ENCODE measurements at regions not wholly inside any gene's neighbourhood (a gene's known extent, or its start where the extent isn't known, plus 50 kb on each side); places are given as distances from the start of the nearest gene placed in this dataset.

GRCh38 chr11:115808351-115808940, 304.2 kb upstream of the CADM1 start:
- TF ChIP-seq CTCF (IDR thresholded peaks at IDR 0.05; ENCODE audit: poor library complexity, severe bottlenecking) = no peak
- no peak for TF ChIP-seq EZH2 (IDR thresholded peaks at IDR 0.05; ENCODE audit: borderline replicate concordance, insufficient read depth, low read length, poor library complexity, severe bottlenecking)

Measured in neural cell (in vitro differentiated cells).